ENCODE measurements at regions not wholly inside any gene's neighbourhood (a gene's known extent, or its start where the extent isn't known, plus 50 kb on each side); places are given as distances from the start of the nearest gene placed in this dataset.

DNA sequence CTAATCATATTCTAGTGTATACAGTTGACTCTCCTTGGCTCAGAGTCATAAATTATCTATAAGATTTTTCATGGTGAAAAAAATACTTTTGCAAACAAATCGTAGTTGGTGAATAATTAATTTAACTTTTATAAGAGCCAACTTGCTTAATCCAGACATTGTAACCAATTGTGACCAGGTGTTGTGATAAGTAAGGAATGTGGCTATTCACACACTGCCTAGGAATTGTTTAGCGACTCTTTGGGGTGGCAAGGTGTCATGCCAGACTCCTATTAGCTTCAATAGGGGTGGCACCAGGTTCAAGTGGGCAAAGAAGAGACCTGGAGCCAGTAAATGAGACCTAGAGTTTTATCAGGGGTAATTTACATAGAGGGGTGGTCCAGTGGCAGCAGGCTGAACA lies 344.7 kb upstream of the PKDCC start:
- no peak for DNase-seq

DNA sequence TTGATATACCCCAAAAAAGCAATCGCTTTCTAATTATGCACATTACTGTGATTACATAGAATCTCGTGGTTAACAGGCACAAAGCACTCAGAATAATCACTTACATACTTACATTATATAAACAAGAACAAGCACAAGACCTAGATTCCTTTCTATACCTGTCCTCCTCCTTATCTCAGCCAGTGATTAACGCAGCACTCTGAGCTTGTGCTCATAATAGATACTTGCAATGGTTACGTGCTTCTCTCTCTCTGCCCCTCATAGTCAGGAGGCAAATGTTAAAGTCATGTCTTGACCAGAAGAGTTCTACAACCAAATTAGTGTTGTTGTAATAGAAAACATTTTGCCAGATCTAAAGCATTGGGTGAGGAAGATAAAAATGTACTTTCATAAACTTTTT lies 342.2 kb upstream of the PKDCC start:
- DNase-seq: no peak

DNA sequence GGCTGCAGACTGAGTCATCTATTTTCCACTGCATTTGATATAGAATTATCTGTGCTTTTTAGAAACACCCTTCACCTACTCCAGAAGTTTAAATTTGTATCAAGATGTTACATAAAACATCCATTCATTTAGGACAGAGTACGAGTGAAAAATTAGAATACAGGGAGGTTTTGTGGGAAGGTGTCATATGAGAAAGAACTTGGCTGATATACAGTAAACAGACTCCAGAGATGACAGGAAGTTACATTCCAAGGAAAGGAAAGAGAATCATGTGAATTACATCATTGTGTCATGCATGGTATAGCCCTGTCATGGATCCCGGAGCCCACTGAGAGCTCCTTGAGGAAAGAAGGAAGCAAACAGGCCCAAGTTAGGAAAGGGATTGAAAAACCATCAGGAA lies 341.5 kb upstream of the PKDCC start:
- no peak for DNase-seq

DNA sequence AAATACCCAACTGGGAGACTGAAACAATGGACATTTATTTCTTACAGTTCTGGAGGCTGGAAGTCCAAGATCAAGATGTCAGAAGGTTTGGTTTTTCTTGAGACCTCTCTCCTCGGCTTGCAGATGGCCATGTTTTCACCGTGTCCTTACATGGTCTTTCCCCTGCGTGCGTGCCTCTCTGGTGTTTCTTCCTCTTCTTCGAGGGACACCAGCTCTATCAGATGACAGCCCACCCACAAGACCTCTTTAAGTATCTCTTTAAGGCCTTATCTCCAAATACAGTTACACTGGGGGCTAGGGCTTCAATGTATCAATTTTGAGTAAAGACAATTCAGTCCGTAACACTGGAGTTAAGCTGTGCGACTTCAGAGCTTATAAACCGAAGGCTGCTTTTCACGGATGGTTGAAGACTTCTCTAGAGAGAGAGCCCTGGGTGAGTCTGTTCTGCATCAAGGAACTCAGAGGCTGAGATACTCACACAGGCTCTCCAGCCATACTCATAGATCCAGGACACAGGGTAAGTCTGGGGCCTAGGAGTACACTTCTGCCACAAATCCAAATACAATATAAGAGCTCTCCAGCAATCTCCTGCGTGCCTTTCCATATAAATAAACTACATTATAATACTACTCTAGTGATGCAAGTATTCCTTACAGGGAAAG lies 339.9 kb upstream of the PKDCC start:
- no peak for DNase-seq

DNA sequence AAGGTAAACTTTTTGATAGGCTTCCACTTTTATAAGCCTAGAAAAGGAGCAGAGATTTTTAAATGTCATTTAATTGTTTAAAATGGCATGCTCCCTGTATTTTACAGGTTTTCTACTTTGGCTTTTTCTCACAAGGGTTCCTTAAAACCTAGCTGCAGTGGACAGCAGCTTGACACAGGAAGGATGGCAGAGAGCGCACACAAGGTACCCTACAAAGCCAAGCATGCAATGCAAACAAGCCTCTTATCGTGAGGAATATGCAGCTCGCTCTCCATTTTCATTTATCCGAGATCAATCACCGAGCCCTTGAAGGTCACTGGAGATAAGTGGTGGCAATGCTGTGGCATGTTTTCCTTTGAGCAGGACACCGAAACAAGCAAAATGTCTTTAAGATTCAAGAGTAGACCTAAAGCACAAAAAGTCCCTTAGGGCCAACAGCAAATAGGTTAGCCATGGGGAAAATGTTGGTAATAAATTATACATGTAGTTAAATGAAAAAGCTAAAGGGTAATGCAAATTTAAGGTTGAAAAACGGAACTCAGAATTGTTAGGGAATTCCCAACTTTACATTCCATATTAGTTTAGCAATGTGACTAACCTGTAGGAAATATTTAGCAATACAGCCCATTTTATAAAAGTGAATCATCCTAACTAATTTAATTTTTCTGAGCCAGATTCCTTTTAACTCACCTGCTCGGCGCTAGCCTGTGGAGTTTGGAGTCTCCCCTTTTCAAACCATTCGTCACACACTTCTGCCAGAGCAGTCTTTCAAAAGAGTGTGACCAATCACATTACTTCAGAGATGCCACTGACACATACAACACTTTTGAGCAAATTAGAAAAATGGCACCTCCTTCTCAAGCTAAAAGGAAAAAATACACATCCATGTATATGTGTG lies 337.9 kb upstream of the PKDCC start:
- no peak for DNase-seq

DNA sequence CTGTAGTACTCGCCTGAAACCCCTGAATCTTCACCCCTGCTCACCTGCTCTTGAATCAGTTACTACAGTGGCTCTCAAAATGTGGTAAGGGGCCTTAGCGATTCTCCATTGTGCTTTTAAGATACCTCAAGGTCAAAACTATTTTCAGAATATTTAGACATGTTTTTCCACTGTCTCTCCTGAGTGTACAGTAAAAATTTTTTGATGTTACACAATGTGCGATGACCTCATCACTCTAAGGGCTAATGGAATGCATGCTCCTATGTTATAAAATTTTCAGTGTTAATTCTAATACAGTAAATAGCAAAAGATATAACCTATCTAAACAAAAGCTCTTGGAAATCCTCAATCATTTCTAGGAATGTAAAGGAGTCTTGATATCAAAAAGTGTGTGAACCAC lies 336.9 kb upstream of the PKDCC start:
- no peak for DNase-seq

DNA sequence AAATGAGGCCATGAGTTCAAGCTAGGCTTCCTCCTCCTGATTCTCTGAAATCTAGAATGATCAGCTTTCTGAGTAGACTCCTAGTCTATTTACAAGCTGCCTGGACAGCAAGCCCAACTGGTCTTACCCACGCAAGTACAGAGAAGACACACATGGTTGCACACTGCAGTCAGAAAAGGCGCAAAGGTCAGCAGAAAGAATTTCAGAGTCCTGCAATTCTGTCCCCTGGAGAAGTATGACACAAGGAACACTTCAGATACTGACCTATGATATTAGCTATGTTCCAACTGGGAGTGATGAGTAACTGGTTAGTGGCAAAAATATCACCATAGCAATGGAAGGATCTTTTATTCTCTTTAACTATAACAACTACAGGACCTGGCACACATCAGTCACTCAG lies 336.1 kb upstream of the PKDCC start:
- no peak for DNase-seq

DNA sequence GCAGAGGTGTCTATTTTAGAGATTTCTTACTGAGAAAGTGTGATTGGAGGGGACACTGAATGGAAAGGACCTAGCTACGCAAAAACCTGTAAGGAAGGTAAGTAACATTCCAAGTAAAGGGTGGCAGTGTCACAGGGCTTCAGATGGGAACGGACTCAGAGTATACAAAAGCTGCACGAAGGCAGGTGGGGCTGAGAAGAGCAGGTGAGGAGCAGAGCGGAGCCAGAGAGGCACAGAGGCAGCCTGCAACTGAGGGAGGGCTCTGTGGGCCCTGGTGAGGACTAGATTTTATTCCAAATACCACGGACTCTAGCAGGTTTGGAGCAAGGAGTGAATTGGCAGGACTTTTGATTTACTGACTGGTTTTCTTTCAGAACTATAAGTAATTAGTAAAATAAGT lies 331.3 kb upstream of the PKDCC start:
- no peak for DNase-seq

DNA sequence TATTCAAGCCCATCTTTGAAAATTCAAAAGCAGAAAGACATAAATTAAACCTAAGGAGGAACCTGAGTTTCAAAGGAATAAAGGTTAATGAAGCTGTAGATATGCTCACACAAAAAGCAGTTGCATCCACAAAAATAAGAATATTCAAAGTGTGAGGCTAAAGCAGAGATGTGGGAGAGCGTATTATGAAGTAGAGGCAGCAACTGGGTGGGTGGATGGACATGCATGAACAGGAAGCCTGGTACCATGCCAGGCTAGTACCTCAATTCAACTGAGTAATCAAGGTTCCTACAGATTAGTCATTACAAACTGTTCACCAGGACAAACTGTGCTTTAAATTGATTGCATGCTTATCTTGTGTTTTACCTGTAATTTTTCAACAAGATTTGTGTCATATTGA lies 330.0 kb upstream of the PKDCC start:
- no peak for DNase-seq

DNA sequence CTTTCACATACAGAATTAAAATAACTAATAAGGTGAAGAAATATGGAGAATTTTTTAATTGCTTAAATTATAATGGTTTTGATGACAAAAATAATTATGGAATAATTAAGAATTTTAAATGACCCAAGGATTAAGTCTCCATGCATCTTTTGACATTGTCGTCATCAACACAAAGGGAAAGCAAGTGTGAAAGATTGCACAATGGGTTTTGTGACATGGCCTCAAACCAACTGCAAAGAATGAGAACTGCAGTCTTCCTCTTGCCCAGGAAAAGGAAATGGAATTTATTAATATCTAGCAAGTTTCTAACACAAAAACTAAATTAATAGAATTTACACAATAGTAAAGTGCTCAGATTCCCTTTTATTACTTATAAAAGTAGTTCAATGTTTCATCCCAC lies 329.1 kb upstream of the PKDCC start:
- no peak for DNase-seq

DNA sequence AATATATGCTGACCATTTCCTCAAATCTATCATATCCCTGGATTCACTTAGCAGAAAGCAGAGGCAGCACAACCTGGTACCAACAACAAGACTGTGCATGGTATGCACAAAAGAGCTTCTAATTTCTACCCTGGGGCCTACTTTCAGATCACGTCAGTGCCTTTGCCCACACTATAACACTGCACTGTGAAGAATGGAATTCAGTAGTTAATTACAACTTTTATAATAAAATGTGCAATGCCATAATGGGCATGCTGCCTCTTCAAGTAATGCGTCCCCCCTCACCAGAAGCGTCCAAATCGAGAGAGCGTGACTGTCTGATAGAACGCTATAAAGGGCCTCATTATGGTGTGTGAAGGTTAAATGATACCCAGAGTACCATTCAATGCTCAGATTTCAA lies 328.1 kb upstream of the PKDCC start:
- no peak for DNase-seq

DNA sequence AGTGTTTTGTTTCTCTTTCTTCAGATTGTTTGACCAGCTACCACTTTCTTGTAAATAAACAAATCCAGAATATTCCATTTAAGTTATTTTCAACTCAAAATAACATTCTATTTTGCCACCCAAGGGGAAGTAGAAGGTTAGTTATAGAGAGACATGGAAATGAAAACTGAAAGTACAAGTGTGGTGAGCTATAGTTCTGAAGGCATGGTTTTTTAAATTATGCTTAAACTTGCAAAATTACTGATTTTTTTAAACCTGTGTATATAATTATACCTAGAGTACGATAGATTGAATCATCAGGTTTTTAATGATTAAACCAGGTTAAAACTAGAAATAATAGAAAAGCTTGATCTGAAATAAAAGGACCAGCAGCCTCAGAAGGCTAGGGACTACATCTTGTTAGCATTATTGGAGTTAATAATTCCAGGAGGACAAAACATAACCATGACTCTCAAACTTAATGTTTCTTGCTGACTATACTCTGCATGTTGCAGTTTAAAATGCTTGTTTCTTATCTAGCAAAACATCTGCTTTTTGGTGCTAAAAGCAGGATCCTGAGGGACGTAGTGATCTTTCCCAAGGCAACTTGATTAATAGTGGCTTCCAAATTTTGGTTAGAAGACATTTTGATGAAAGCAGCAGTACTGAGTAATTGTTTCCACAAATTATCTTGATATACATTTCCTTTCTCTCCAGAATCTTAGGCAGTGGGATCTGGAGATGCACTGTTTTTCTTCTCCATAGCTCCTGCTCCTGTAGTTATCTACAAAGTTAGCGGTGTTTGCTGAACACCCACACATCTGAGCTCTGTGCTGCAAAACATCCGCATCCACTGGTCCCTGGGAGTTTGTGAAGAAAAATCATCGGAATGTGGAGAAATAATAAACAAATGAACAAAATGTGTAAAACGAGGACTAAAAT lies 327.2 kb upstream of the PKDCC start:
- DNase-seq: no peak

DNA sequence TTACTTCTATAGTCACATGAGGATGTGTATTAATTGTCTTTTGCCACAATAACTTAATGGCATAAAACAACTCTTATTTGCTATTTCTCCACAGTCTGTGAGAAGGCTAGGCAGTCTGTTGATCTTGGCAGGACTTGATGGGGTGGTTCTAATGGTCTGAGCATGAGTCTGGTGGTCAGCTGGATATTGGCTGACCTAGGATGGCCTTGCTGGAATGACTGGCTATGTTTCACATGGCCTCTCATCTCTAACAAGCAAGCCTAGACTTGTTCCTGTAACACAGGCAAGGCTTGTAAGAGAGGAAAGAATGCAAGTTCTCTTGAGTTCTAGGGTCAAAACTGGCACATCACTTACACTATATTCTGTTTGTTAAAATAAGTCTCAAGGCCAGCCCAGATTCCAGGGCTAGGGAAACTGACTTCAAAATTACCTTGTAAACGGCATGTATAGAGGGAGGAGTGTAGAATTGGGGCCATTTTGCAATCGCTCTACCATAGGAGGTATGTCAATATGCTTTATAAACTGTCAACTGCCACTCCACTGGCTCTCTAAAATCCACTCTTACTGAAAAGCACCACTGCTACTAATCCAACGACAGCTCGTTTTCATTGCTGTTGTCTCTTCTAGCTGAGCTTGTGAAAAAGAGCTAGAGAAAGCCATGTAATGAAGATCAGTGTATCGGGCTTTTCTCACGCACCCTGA lies 325.0 kb upstream of the PKDCC start:
- no peak for DNase-seq

DNA sequence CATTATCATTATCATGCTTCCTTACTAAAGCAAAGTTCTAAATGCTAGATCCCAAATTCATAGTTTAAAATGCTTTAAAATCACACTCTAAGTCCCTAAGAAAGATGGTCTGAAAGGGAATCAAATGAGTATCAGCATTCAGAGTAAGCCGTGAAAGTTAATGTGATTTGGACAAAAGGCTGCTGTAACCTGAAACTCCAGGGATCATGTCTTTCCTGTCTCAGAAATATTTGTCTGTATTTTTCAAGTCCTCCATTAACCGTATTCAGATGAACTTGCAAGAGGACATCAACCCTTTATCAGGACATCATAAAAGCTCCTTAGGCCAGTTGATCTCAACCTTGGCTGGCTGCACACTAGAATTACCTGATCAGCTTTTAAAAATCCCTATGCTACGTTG lies 324.3 kb upstream of the PKDCC start:
- no peak for DNase-seq

DNA sequence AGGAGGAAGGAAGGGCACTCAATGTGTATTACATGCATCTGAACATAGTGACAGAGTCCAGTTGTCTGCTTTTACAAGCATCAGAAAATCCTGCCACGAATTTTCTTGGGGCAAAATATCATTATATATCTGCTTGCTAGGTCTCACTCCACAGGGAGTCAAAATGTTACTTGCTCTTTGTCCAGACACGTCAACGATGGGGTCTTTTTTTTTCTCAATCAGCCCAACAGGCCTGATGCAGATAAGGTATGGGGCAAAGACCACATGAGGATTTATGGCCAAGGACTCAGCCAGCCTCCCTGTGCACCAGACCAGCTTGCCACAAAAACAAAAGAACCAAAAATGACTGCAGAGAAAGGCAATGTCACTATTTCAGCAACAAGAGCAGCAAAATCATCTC lies 323.4 kb upstream of the PKDCC start:
- DNase-seq: no peak

DNA sequence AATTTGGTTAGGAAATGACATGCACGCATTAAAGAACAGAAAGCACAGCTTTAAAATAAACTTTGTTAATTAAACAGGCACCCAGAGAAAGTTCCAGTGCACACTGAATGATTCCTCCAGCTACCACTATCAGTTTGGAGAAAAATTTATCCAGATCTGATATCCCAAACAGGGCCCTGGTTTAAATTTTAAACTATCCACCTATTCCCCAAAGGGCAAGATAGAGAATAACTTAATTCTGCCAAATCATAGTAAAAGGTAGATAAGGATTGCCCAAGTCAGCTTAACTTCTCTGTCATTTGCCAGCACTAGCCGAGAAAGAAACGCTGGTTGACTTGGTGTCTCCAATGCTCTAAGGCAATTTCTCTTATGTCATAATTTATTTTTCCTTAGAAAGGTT lies 321.9 kb upstream of the PKDCC start:
- no peak for DNase-seq

DNA sequence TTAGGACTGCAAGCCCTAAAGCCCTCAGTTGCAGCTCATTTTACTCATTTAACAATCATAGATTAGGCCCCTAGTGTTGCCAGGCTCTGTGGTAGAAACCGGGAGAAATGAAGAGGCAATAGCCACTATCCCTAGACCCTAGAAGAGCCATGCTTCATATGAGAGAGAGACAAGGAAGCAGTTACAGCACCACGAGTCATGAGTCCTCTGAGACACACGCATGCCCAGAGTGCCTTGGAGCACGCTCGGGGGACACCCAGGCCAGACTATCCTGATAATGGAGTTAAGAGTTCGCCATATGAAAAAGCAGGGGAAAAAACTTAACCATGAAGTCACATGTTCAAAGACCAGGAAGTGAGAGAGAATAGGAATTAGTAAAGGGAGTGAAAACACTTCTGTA lies 321.5 kb upstream of the PKDCC start:
- DNase-seq: no peak

DNA sequence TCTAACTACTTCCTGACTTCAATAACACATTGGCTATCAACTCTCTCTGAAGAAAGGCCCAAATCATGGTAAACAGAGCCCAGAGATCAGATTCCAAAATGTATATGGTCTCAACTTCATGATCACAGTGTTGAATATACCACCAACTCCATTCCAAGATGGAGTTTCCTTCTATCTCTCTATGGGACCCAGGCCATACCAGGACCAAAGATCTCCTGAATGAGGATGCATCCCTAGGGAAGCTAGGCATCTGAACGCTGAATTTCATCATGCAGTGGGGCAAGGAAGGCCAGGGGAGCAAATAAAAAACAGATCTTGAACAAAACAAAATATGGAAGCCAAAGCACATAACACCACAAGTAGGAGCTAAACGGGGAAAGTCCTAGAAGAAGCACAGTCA lies 320.7 kb upstream of the PKDCC start:
- no peak for DNase-seq

DNA sequence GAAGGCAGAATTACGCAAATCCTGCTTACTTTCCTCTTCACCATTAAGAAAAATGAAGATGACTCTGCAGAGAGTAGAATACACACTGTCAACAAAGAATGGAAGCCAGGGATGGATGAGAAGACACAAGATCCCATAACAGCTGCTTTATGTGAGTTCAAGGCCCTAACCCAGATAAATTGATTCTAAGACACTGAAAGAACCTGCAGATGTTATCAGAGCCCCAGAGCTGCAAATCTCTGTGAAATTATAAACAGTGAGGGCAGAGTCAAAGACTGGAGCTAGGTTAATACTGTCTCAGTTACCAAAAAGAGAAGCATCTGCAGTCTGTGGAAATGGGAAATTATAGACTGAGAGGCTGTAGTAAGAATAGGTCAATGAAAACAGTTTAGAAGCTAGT lies 320.1 kb upstream of the PKDCC start:
- DNase-seq: no peak

DNA sequence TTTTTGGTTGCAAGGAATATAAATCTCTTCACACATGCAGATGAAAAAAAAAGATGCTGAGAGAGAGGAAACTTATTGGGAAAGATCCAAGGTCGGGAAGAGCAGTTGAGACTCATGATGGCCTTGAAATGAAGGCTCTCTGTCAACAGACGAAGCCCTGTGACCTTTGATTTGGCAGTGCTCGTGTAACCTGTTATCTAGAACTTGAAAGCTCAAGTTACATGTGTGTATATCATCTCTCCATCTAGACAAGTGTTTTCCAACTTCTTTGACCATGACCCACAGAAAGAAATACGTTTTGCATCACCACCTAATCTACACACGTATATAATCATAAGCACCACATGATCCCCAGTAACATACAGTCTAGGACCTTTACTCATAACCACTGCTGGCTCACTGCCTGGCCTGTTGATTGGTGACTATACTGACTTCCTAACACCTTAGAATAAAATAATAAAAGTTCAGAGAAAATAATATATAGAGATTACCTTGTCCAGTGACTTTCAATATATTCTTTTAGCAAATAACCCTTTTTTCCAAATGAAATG lies 319.0 kb upstream of the PKDCC start:
- no peak for DNase-seq

DNA sequence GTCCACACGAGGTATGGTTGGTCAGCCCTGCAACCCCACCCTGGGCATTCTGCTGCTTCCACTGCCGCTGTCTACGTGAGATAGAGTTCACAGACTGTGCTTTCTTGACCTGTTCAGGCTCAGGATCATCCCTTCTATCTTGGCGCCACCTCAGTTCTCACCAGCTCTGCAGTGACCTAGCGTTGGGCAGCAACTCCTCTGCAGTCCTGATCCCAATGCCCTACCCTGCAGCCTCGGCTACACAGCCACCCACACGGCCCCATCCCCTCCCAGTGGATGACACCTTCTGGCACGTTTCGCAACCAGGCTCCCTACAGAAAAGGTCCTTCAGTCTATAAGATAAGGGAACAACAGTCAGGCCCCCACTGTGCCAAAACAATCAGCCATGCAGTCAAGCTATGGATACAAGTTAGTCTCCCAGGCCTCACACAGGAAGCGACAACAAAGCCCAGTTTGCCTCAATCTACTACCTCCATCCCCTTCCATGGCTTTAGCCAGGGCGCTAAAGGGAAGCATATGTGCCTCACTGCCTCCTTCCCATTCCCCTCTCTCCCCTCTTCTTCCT lies 317.9 kb upstream of the PKDCC start:
- no peak for DNase-seq

DNA sequence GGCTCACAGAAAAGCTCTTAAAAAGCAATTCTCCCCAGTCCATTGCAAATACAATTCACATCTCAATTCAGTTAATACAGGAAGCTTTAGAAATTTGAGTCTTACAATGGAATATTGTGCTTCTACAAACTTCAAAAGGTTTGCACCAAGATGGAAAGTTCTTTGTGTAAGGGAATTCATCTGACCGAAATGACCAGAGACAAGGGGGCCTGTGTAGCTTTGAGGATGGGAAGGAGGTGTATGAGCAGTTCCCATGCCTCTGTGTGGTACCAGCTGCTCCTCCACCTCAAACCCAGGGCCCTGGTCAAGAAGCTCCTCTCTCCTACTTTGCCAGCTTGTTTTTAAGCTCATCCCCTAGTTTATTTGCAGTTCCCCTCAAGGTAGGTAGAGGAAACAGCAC lies 312.8 kb upstream of the PKDCC start:
- DNase-seq: no peak

Measured in CD4-positive, alpha-beta T cell treated with Interleukin-17A for 4 hours (primary cell).